ENCODE measurements at regions not wholly inside any gene's neighbourhood (a gene's known extent, or its start where the extent isn't known, plus 50 kb on each side); places are given as distances from the start of the nearest gene placed in this dataset.

DNA sequence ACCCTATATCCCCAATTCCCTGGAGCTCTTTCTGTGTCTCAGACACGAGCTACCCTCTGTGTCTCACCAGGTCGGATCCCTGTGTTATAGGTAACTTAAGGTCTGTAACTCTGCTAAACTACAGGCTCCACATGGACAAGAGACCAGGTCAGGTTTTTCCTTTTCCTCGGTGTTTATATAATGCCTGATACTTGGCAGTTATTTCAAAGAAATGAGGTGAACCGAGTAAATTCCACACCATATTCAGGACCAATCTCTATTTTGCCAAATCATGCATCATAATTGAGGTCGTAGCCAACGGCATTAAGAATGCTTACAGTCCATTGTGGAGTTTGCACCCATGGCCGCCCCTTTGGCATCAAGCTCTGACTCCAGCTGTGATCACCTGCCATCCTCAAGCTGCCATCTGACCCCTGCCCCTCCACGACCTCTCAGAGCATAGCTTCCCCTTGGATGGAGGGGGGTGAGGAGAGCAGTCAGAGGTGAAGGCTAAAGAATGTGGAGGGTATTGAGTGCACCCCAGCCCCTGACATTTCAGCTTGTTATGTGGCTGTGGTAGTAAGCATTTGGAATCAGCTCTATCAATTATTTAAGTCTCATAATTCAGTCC is 434.7 kb upstream of the RBFOX1 start:
- no peak overlapping the region for H3K4me3 Mint-ChIP-seq (ENCODE audit: low read depth, unreplicated experiment)
- H3K4me1 Mint-ChIP-seq (ENCODE audit: low read depth, unreplicated experiment) = no peaks in the 10 kb centered on the region
- intact Hi-C loops (cut with micrococcal nuclease; ENCODE audit: unreplicated experiment) = no loop called here
- BruUV-seq (replicated peaks) = no TSS peak
- DNase-seq = no peak
- no peaks in the 10 kb centered on the region for H3K36me3 Mint-ChIP-seq (ENCODE audit: insufficient read depth, unreplicated experiment)
- H3K27me3 Mint-ChIP-seq (ENCODE audit: unreplicated experiment) = no peaks in the 10 kb centered on the region
- CTCF ChIA-PET = interaction anchor here (0.6 kb wide), 2 partner anchors 784 to 1459 kb away, joined by 4 read pairs; no protein-coding TSS in a partner anchor
- H3K9me3 Mint-ChIP-seq (ENCODE audit: low read depth, unreplicated experiment) = peaks cover 18% of the 10 kb centered on the region
- no peak for TF ChIP-seq CTCF (IDR thresholded peaks at IDR 0.05; ENCODE audit: unreplicated experiment)
- H3K27ac Mint-ChIP-seq (ENCODE audit: unreplicated experiment) = no peak overlapping the region

DNA sequence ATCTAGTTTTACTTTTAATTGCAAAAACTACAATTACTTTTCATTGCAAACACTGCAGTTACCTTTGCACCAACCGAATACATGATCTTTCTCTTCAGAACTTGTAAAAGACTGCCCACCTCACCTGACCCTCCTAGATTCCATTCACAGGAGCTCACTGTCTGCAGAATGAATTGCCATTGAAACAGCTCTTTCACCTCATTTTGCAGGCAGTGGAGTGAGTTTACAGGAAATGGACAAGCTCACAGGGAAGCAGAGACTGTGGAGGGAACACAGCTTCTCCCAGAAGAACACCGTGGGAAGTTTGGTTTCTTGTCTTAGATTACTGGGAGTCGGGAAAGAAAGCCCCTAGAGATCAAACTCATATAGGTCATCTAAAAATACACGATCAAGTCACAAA is 439.7 kb upstream of the RBFOX1 start:
- no TSS peak for BruUV-seq (replicated peaks)
- intact Hi-C loops (cut with micrococcal nuclease; ENCODE audit: unreplicated experiment) = no loop called here
- CTCF ChIA-PET = no interaction called here
- Mint-ChIP-seq H3K27ac (ENCODE audit: unreplicated experiment) (no peak overlapping the region), H3K9me3 (ENCODE audit: low read depth, unreplicated experiment) (peaks cover 13% of the 10 kb centered on the region), H3K36me3 (ENCODE audit: insufficient read depth, unreplicated experiment) (no peaks in the 10 kb centered on the region), H3K27me3 (ENCODE audit: unreplicated experiment) (no peaks in the 10 kb centered on the region), H3K4me3 (ENCODE audit: low read depth, unreplicated experiment) (no peak overlapping the region), H3K4me1 (ENCODE audit: low read depth, unreplicated experiment) (no peaks in the 10 kb centered on the region)
- DNase-seq = no peak
- TF ChIP-seq CTCF (IDR thresholded peaks at IDR 0.05; ENCODE audit: unreplicated experiment) = no peak

DNA sequence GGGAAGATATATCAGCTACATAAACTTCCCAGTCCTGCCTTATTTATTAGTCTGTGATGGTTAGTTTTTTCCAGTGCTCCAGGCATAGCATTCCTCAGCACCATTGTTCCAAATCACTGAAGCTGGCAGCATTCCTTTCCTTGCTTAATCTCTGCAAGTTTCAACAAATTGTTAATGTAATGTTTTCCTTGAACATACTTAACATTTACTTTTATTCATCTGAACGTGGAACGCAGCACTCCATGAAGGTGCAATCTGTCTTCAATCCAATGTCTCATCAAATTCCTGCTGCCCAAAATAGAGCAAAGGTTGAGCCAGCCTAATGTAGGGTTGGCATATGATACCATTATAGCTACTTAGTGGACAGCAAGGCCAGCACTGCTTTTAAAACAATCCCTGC is 441.1 kb upstream of the RBFOX1 start:
- no peak for DNase-seq
- H3K27me3 Mint-ChIP-seq (ENCODE audit: unreplicated experiment) = no peaks in the 10 kb centered on the region
- no TSS peak for BruUV-seq (replicated peaks)
- H3K36me3 Mint-ChIP-seq (ENCODE audit: insufficient read depth, unreplicated experiment) = no peaks in the 10 kb centered on the region
- intact Hi-C loops (cut with micrococcal nuclease; ENCODE audit: unreplicated experiment) = no loop called here
- CTCF ChIA-PET = no interaction called here
- no peaks in the 10 kb centered on the region for H3K4me1 Mint-ChIP-seq (ENCODE audit: low read depth, unreplicated experiment)
- peaks cover 14% of the 10 kb centered on the region for H3K9me3 Mint-ChIP-seq (ENCODE audit: low read depth, unreplicated experiment)
- H3K27ac Mint-ChIP-seq (ENCODE audit: unreplicated experiment) = no peak overlapping the region
- no peak for TF ChIP-seq CTCF (IDR thresholded peaks at IDR 0.05; ENCODE audit: unreplicated experiment)
- H3K4me3 Mint-ChIP-seq (ENCODE audit: low read depth, unreplicated experiment) = no peak overlapping the region

DNA sequence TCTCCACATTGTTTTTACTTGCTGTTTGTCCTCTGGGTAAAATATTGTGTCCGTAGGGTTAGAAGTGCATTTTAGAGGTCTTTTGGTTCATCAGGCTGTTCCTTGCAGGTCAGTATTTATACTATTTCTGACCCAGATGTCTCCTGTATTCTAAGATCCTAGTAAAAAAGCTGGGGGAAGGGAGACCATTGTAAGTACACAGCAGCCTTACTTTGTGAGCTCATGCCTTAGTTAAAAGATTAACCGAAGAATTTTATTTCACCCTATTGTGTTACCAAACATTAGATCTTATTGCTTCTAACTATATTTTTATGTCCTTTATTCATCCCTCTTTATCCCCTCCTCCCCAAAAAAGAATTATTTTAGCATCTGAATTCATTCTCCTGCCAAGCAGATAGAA is 444.1 kb upstream of the RBFOX1 start:
- H3K36me3 Mint-ChIP-seq (ENCODE audit: insufficient read depth, unreplicated experiment) = no peaks in the 10 kb centered on the region
- H3K4me1 Mint-ChIP-seq (ENCODE audit: low read depth, unreplicated experiment) = no peaks in the 10 kb centered on the region
- no peaks in the 10 kb centered on the region for H3K27me3 Mint-ChIP-seq (ENCODE audit: unreplicated experiment)
- H3K4me3 Mint-ChIP-seq (ENCODE audit: low read depth, unreplicated experiment) = no peak overlapping the region
- CTCF ChIA-PET = no interaction called here
- no peak for DNase-seq
- no TSS peak for BruUV-seq (replicated peaks)
- TF ChIP-seq CTCF (IDR thresholded peaks at IDR 0.05; ENCODE audit: unreplicated experiment) = no peak
- H3K27ac Mint-ChIP-seq (ENCODE audit: unreplicated experiment) = no peak overlapping the region
- peaks cover 15% of the 10 kb centered on the region for H3K9me3 Mint-ChIP-seq (ENCODE audit: low read depth, unreplicated experiment)
- intact Hi-C loops (cut with micrococcal nuclease; ENCODE audit: unreplicated experiment) = no loop called here

Data from Calu3 (cell line).